ENCODE measurements at regions not wholly inside any gene's neighbourhood (a gene's known extent, or its start where the extent isn't known, plus 50 kb on each side); places are given as distances from the start of the nearest gene placed in this dataset.
"Not testable (repeated sequence)": the region's sequence is repeated elsewhere in the genome, so short reads cannot be mapped to it uniquely, and the experiment has no call there.

GRCh38 chr10:123392182-123392963, 238.2 kb downstream of the BUB3 start:
- peaks cover 8% of the 10 kb centered on the region for H3K9me3 Mint-ChIP-seq
- intact Hi-C loops (cut with micrococcal nuclease): no loop called here
- no peak overlapping the region for H3K4me3 Mint-ChIP-seq (ENCODE audit: low read depth)
- H3K4me1 Mint-ChIP-seq (ENCODE audit: low read depth): no peaks in the 10 kb centered on the region
- H3K27ac Mint-ChIP-seq: no peak overlapping the region
- H3K36me3 Mint-ChIP-seq (ENCODE audit: low read depth): no peaks in the 10 kb centered on the region
- H3K27me3 Mint-ChIP-seq (ENCODE audit: low read depth): no peaks in the 10 kb centered on the region
- no peak for DNase-seq (ENCODE audit: low spot score)

GRCh38 chr10:123393170-123393569, 239.0 kb downstream of the BUB3 start:
- Mint-ChIP-seq H3K27me3 (ENCODE audit: low read depth) (no peaks in the 10 kb centered on the region), H3K27ac (no peak overlapping the region), H3K4me3 (ENCODE audit: low read depth) (no peak overlapping the region), H3K9me3 (peaks cover 3% of the 10 kb centered on the region), H3K36me3 (ENCODE audit: low read depth) (no peaks in the 10 kb centered on the region), H3K4me1 (ENCODE audit: low read depth) (no peaks in the 10 kb centered on the region)
- DNase-seq (ENCODE audit: low spot score): no peak
- intact Hi-C loops (cut with micrococcal nuclease): no loop called here

DNA sequence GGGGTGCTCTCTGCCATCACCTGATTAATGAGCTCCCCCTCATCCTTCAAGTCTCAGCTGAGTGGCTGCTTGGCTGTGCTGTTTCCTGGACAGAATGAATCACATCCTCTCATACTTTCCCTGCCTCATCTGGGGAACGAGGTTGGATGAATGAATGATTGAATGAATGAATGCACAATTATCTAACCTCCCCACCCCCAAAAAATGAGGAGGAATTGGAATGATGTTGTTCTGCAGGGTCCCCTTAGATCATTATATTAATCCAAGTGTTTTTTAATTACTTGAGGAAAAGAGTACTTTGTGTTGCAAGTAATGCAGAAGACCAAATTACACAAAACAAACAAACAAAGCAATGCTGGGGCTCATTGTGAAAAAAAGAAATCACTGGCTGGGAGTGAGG, 240.2 kb downstream of the BUB3 start:
- intact Hi-C loops (cut with micrococcal nuclease): no loop called here
- H3K9me3 Mint-ChIP-seq: peaks cover 3% of the 10 kb centered on the region
- H3K27ac Mint-ChIP-seq: no peak overlapping the region
- no peaks in the 10 kb centered on the region for H3K4me1 Mint-ChIP-seq (ENCODE audit: low read depth)
- no peak for DNase-seq (ENCODE audit: low spot score)
- no peaks in the 10 kb centered on the region for H3K36me3 Mint-ChIP-seq (ENCODE audit: low read depth)
- H3K4me3 Mint-ChIP-seq (ENCODE audit: low read depth): no peak overlapping the region
- H3K27me3 Mint-ChIP-seq (ENCODE audit: low read depth): no peaks in the 10 kb centered on the region

GRCh38 chr10:123395234-123395633, 241.0 kb downstream of the BUB3 start:
- H3K27me3 Mint-ChIP-seq (ENCODE audit: low read depth); H3K27ac Mint-ChIP-seq; intact Hi-C loops (cut with micrococcal nuclease); H3K9me3 Mint-ChIP-seq; H3K4me1 Mint-ChIP-seq (ENCODE audit: low read depth); H3K36me3 Mint-ChIP-seq (ENCODE audit: low read depth); DNase-seq (ENCODE audit: low spot score); H3K4me3 Mint-ChIP-seq (ENCODE audit: low read depth): not testable (repeated sequence)

DNA sequence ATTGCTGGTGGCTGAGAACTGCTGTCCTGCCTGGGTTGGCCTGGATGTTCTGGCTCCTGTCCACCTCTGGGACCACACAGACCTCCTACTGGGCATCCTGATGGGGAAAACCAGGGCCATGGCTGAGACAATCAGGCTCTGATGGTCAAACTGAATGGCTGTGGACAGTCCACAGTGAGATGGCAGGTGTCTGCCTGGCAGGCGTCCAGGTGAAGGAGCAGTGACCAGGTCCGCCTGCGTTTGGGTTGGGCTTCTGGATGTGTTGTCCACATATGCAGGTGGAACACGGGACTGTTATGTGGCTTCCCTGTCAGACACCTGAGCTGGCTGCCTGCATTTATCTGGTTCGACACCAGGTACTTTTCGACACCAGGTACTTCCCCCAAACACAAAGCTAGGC, 241.7 kb downstream of the BUB3 start:
- H3K4me3 Mint-ChIP-seq (ENCODE audit: low read depth): no peak overlapping the region
- no peaks in the 10 kb centered on the region for H3K36me3 Mint-ChIP-seq (ENCODE audit: low read depth)
- no peak overlapping the region for H3K27ac Mint-ChIP-seq
- peaks cover 3% of the 10 kb centered on the region for H3K9me3 Mint-ChIP-seq
- H3K27me3 Mint-ChIP-seq (ENCODE audit: low read depth): no peaks in the 10 kb centered on the region
- no peak for DNase-seq (ENCODE audit: low spot score)
- intact Hi-C loops (cut with micrococcal nuclease): no loop called here
- no peaks in the 10 kb centered on the region for H3K4me1 Mint-ChIP-seq (ENCODE audit: low read depth)

- no peaks in the 10 kb centered on the region for H3K27me3 Mint-ChIP-seq (ENCODE audit: low read depth)
- DNase-seq (ENCODE audit: low spot score): no peak
- peaks cover 3% of the 10 kb centered on the region for H3K9me3 Mint-ChIP-seq
- H3K4me3 Mint-ChIP-seq (ENCODE audit: low read depth): no peak overlapping the region
- no peak overlapping the region for H3K27ac Mint-ChIP-seq
- intact Hi-C loops (cut with micrococcal nuclease): no loop called here
- H3K4me1 Mint-ChIP-seq (ENCODE audit: low read depth): no peaks in the 10 kb centered on the region
- no peaks in the 10 kb centered on the region for H3K36me3 Mint-ChIP-seq (ENCODE audit: low read depth)
Observed at GRCh38 chr10:123398180-123398591, 244.0 kb downstream of the BUB3 start.

DNA sequence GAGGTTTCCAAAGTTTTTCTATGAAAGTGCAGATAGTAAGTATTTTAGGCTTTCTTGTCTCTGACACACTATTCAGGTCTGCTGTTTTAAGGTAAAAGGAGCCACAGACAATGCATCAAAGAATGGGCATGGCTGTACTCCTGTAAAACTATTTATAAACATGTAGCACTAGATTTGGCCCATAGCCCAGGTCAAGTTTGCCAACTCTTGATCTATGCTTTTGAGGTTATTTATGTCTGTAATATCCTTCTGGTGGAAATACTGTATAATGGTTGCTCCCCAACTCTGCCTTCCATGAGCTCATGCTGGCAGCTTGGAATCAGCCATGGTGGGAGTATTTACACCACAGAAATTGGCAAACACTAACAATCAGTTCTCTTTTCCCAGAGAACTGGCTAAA, 244.6 kb downstream of the BUB3 start:
- Mint-ChIP-seq H3K9me3 (peaks cover 3% of the 10 kb centered on the region), H3K27me3 (ENCODE audit: low read depth) (no peaks in the 10 kb centered on the region), H3K4me3 (ENCODE audit: low read depth) (no peak overlapping the region), H3K27ac (no peak overlapping the region), H3K36me3 (ENCODE audit: low read depth) (no peaks in the 10 kb centered on the region), H3K4me1 (ENCODE audit: low read depth) (no peaks in the 10 kb centered on the region)
- intact Hi-C loops (cut with micrococcal nuclease): no loop called here
- DNase-seq (ENCODE audit: low spot score): no peak

GRCh38 chr10:123399276-123399839, 245.2 kb downstream of the BUB3 start:
- Mint-ChIP-seq H3K36me3 (ENCODE audit: low read depth) (no peaks in the 10 kb centered on the region), H3K4me1 (ENCODE audit: low read depth) (no peaks in the 10 kb centered on the region), H3K27ac (no peak overlapping the region), H3K4me3 (ENCODE audit: low read depth) (no peak overlapping the region), H3K27me3 (ENCODE audit: low read depth) (no peaks in the 10 kb centered on the region), H3K9me3 (peaks cover 5% of the 10 kb centered on the region)
- intact Hi-C loops (cut with micrococcal nuclease): no loop called here
- DNase-seq (ENCODE audit: low spot score): no peak

DNA sequence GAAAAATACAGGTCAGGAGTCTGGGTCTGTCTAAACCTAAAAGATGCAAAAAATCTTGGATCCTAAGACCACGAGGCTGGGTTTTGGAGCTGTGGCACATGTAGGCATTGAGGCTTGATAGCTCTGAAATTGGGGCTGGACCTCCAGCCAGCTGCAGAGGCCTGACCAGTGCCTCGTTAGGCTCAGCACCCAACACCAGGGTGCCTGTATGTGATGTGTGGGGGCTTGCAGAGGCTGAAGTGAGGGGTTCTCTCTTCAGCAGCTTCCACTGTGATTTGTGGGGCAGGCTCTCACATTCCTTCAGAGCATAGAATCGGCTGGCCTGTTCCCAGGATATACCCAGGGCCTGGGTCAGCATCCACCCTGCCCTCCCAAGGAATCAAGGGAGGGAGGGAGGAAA, 247.8 kb downstream of the BUB3 start:
- Mint-ChIP-seq H3K27me3 (ENCODE audit: low read depth) (no peaks in the 10 kb centered on the region), H3K4me1 (ENCODE audit: low read depth) (no peaks in the 10 kb centered on the region), H3K4me3 (ENCODE audit: low read depth) (no peak overlapping the region), H3K36me3 (ENCODE audit: low read depth) (no peaks in the 10 kb centered on the region), H3K27ac (no peak overlapping the region), H3K9me3 (peaks cover 9% of the 10 kb centered on the region)
- intact Hi-C loops (cut with micrococcal nuclease): no loop called here
- DNase-seq (ENCODE audit: low spot score): no peak

- intact Hi-C loops (cut with micrococcal nuclease): no loop called here
- Mint-ChIP-seq H3K4me3 (ENCODE audit: low read depth) (no peak overlapping the region), H3K9me3 (peaks cover 9% of the 10 kb centered on the region), H3K27ac (no peak overlapping the region), H3K36me3 (ENCODE audit: low read depth) (no peaks in the 10 kb centered on the region), H3K4me1 (ENCODE audit: low read depth) (no peaks in the 10 kb centered on the region), H3K27me3 (ENCODE audit: low read depth) (no peaks in the 10 kb centered on the region)
- no peak for DNase-seq (ENCODE audit: low spot score)
Observed at GRCh38 chr10:123402656-123403055, 248.5 kb downstream of the BUB3 start.

GRCh38 chr10:123404357-123404756, 250.2 kb downstream of the BUB3 start:
- H3K27ac Mint-ChIP-seq: no peak overlapping the region
- H3K27me3 Mint-ChIP-seq (ENCODE audit: low read depth): no peaks in the 10 kb centered on the region
- no peaks in the 10 kb centered on the region for H3K36me3 Mint-ChIP-seq (ENCODE audit: low read depth)
- H3K9me3 Mint-ChIP-seq: peaks cover 9% of the 10 kb centered on the region
- intact Hi-C loops (cut with micrococcal nuclease): no loop called here
- DNase-seq (ENCODE audit: low spot score): no peak
- H3K4me3 Mint-ChIP-seq (ENCODE audit: low read depth): no peak overlapping the region
- no peaks in the 10 kb centered on the region for H3K4me1 Mint-ChIP-seq (ENCODE audit: low read depth)

DNA sequence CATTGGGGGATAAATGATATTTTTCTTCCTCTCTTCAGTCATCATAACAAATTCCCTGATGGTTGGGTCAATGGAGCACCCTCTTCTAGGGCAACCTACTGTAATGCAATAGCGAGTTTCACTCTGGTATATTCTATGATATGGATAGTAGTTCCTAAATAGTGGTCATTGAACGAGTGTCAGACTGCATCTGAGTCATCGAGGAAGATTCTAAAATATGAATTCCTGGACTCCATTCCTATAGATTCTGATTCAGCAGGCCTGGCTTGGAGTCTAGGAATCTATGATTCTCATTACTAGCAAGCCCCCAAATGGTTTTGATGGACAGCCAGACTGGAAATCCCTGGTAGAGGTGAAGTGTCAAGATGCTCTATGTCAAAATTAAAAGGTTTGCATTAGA, 254.5 kb downstream of the BUB3 start:
- Mint-ChIP-seq H3K4me3 (ENCODE audit: low read depth) (no peak overlapping the region), H3K9me3 (peaks cover 9% of the 10 kb centered on the region)
- DNase-seq (ENCODE audit: low spot score): no peak

GRCh38 chr10:123409426-123409825, 255.2 kb downstream of the BUB3 start:
- Mint-ChIP-seq H3K4me1 (ENCODE audit: low read depth) (no peaks in the 10 kb centered on the region), H3K4me3 (ENCODE audit: low read depth) (no peak overlapping the region), H3K9me3 (peaks cover 7% of the 10 kb centered on the region), H3K36me3 (ENCODE audit: low read depth) (no peaks in the 10 kb centered on the region), H3K27me3 (ENCODE audit: low read depth) (no peaks in the 10 kb centered on the region), H3K27ac (no peak overlapping the region)
- DNase-seq (ENCODE audit: low spot score): no peak
- intact Hi-C loops (cut with micrococcal nuclease): no loop called here

More for the DNA sequence above, 254.5 kb downstream of the BUB3 start:
- Mint-ChIP-seq H3K27ac (no peak overlapping the region), H3K27me3 (ENCODE audit: low read depth) (no peaks in the 10 kb centered on the region), H3K36me3 (ENCODE audit: low read depth) (no peaks in the 10 kb centered on the region), H3K4me1 (ENCODE audit: low read depth) (no peaks in the 10 kb centered on the region)
- intact Hi-C loops (cut with micrococcal nuclease): no loop called here

All from activated T-helper 2 cell treated with anti-CD3 and anti-CD28 coated beads, Interferon-gamma antibody, Interleukin-2, Interleukin-4, amounts not matched to agents 10 μg/mL and 5 μg/mL and 100 μg/mL, durations not matched to agents 14 hours and 24 hours and 36 hours (primary cell).